B cell (primary cell): ENCODE measurements at regions not wholly inside any gene's neighbourhood (a gene's known extent, or its start where the extent isn't known, plus 50 kb on each side); places are given as distances from the start of the nearest gene placed in this dataset.

Experiments used
- EZH2 ChIP-seq: IDR thresholded peaks from 2 replicates; pipeline ENCODE4 v1.6.1; 2012; ENCODE audit warnings: borderline replicate concordance, low read depth, mild to moderate bottlenecking, moderate library complexity, low read length; ENCODE audit not compliant: insufficient read depth, poor library complexity, severe bottlenecking
- TF ChIP-seq, protein P1 (sequence below): fragments of 200-600 bp; IDR thresholded peaks from one replicate; pipeline ENCODE4 v1.8.0; 2022; ENCODE audit warnings: antibody characterized with exemption, mild to moderate bottlenecking

DNA sequence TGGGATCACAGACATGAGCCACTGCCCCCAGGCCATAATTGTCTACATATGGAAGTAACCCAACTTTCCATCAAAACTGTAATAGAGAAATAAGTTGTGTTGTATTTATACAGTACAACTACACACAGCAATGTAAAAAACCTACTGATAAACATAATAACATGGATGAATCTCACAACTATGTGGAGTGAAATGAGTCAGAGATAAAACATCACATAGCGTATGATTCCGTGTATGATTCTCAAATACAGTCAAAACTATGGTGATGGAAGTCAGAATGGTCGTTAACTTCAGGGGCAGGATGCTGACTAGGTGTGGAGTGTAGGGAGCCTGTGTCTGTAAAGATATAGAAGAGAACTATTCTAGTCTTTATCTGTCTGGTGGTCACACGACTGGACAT, 332.7 kb upstream of the SLCO3A1 start:
- TF ChIP-seq, protein P1, sequence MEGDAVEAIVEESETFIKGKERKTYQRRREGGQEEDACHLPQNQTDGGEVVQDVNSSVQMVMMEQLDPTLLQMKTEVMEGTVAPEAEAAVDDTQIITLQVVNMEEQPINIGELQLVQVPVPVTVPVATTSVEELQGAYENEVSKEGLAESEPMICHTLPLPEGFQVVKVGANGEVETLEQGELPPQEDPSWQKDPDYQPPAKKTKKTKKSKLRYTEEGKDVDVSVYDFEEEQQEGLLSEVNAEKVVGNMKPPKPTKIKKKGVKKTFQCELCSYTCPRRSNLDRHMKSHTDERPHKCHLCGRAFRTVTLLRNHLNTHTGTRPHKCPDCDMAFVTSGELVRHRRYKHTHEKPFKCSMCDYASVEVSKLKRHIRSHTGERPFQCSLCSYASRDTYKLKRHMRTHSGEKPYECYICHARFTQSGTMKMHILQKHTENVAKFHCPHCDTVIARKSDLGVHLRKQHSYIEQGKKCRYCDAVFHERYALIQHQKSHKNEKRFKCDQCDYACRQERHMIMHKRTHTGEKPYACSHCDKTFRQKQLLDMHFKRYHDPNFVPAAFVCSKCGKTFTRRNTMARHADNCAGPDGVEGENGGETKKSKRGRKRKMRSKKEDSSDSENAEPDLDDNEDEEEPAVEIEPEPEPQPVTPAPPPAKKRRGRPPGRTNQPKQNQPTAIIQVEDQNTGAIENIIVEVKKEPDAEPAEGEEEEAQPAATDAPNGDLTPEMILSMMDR: no peak
- TF ChIP-seq EZH2: no peak
